ENCODE measurements at regions not wholly inside any gene's neighbourhood (a gene's known extent, or its start where the extent isn't known, plus 50 kb on each side); places are given as distances from the start of the nearest gene placed in this dataset.
"Not testable (repeated sequence)": the region's sequence is repeated elsewhere in the genome, so short reads cannot be mapped to it uniquely, and the experiment has no call there.

GRCh38 chr9:65386699-65387098 lies 101.7 kb upstream of the FOXD4L5 start:
- H3K27ac ChIP-seq (ENCODE audit: low read depth, low read length, poor library complexity, severe bottlenecking); H3K9me2 ChIP-seq (ENCODE audit: insufficient read depth, low read length); POLR2A ChIA-PET; H3K9me3 ChIP-seq (ENCODE audit: low read length); intact Hi-C loops (cut with micrococcal nuclease; ENCODE audit: unreplicated experiment); H3K36me3 ChIP-seq (ENCODE audit: insufficient read depth, low read length); H3K4me1 ChIP-seq (ENCODE audit: insufficient read depth, low read length, poor library complexity, severe bottlenecking); H3K79me2 ChIP-seq (ENCODE audit: insufficient read depth, low read depth, low read length); H4K20me1 ChIP-seq (ENCODE audit: insufficient read depth, low read length); H2AFZ ChIP-seq (ENCODE audit: low read length); CTCF ChIA-PET (ENCODE audit: unreplicated experiment): not testable (repeated sequence)
- H3K4me2 ChIP-seq (ENCODE audit: low read length) = peak overlapping the region; percentile 47
- TSS peak; percentile 95 for BruUV-seq (replicated peaks)
- peak overlapping the region; percentile 65 for H3K4me3 ChIP-seq (ENCODE audit: low read depth, low read length, poor library complexity, severe bottlenecking)
- DNase-seq (ENCODE audit: low spot score) = peak; percentile 79

GRCh38 chr9:65386191-65386590 lies 101.2 kb upstream of the FOXD4L5 start:
- H2AFZ ChIP-seq (ENCODE audit: low read length); H3K4me2 ChIP-seq (ENCODE audit: low read length); H3K4me3 ChIP-seq (ENCODE audit: low read depth, low read length, poor library complexity, severe bottlenecking); H3K27ac ChIP-seq (ENCODE audit: low read depth, low read length, poor library complexity, severe bottlenecking); H3K79me2 ChIP-seq (ENCODE audit: insufficient read depth, low read depth, low read length); intact Hi-C loops (cut with micrococcal nuclease; ENCODE audit: unreplicated experiment); CTCF ChIA-PET (ENCODE audit: unreplicated experiment); H3K36me3 ChIP-seq (ENCODE audit: insufficient read depth, low read length); BruUV-seq (replicated peaks); H3K9me2 ChIP-seq (ENCODE audit: insufficient read depth, low read length); H3K4me1 ChIP-seq (ENCODE audit: insufficient read depth, low read length, poor library complexity, severe bottlenecking); H3K9me3 ChIP-seq (ENCODE audit: low read length); H4K20me1 ChIP-seq (ENCODE audit: insufficient read depth, low read length); POLR2A ChIA-PET: not testable (repeated sequence)
- peak; percentile 15 for DNase-seq (ENCODE audit: low spot score)

- H3K27ac ChIP-seq (ENCODE audit: low read depth, low read length, poor library complexity, severe bottlenecking); H3K4me3 ChIP-seq (ENCODE audit: low read depth, low read length, poor library complexity, severe bottlenecking); H3K9me3 ChIP-seq (ENCODE audit: low read length); CTCF ChIA-PET (ENCODE audit: unreplicated experiment); H3K36me3 ChIP-seq (ENCODE audit: insufficient read depth, low read length); H4K20me1 ChIP-seq (ENCODE audit: insufficient read depth, low read length); intact Hi-C loops (cut with micrococcal nuclease; ENCODE audit: unreplicated experiment); BruUV-seq (replicated peaks); POLR2A ChIA-PET; H2AFZ ChIP-seq (ENCODE audit: low read length); H3K4me1 ChIP-seq (ENCODE audit: insufficient read depth, low read length, poor library complexity, severe bottlenecking); H3K4me2 ChIP-seq (ENCODE audit: low read length); H3K79me2 ChIP-seq (ENCODE audit: insufficient read depth, low read depth, low read length); H3K9me2 ChIP-seq (ENCODE audit: insufficient read depth, low read length); DNase-seq (ENCODE audit: low spot score): not testable (repeated sequence)
Measured at GRCh38 chr9:65385655-65386024, 100.6 kb upstream of the FOXD4L5 start.

GRCh38 chr9:65384759-65385654 lies 100.0 kb upstream of the FOXD4L5 start:
- H3K79me2 ChIP-seq (ENCODE audit: insufficient read depth, low read depth, low read length); H3K4me1 ChIP-seq (ENCODE audit: insufficient read depth, low read length, poor library complexity, severe bottlenecking); H3K4me2 ChIP-seq (ENCODE audit: low read length); POLR2A ChIA-PET; BruUV-seq (replicated peaks); H3K27ac ChIP-seq (ENCODE audit: low read depth, low read length, poor library complexity, severe bottlenecking); H4K20me1 ChIP-seq (ENCODE audit: insufficient read depth, low read length); H3K9me3 ChIP-seq (ENCODE audit: low read length); intact Hi-C loops (cut with micrococcal nuclease; ENCODE audit: unreplicated experiment); H2AFZ ChIP-seq (ENCODE audit: low read length); H3K9me2 ChIP-seq (ENCODE audit: insufficient read depth, low read length); H3K4me3 ChIP-seq (ENCODE audit: low read depth, low read length, poor library complexity, severe bottlenecking); H3K36me3 ChIP-seq (ENCODE audit: insufficient read depth, low read length); DNase-seq (ENCODE audit: low spot score); CTCF ChIA-PET (ENCODE audit: unreplicated experiment): not testable (repeated sequence)

GRCh38 chr9:65384066-65384465 lies 99.1 kb upstream of the FOXD4L5 start:
- H3K27ac ChIP-seq (ENCODE audit: low read depth, low read length, poor library complexity, severe bottlenecking); H3K9me2 ChIP-seq (ENCODE audit: insufficient read depth, low read length); H3K36me3 ChIP-seq (ENCODE audit: insufficient read depth, low read length); CTCF ChIA-PET (ENCODE audit: unreplicated experiment); POLR2A ChIA-PET; DNase-seq (ENCODE audit: low spot score); intact Hi-C loops (cut with micrococcal nuclease; ENCODE audit: unreplicated experiment); H3K79me2 ChIP-seq (ENCODE audit: insufficient read depth, low read depth, low read length); BruUV-seq (replicated peaks); H3K4me1 ChIP-seq (ENCODE audit: insufficient read depth, low read length, poor library complexity, severe bottlenecking); H4K20me1 ChIP-seq (ENCODE audit: insufficient read depth, low read length); H3K9me3 ChIP-seq (ENCODE audit: low read length); H2AFZ ChIP-seq (ENCODE audit: low read length): not testable (repeated sequence)
- Histone ChIP-seq H3K4me2 (ENCODE audit: low read length) (0 out of 2 replicates have a peak overlapping the region, but pooled peaks have one; percentile 12), H3K4me3 (ENCODE audit: low read depth, low read length, poor library complexity, severe bottlenecking) (peak overlapping the region; percentile 26)

- CTCF ChIA-PET (ENCODE audit: unreplicated experiment); H3K9me3 ChIP-seq (ENCODE audit: low read length); DNase-seq (ENCODE audit: low spot score); BruUV-seq (replicated peaks); POLR2A ChIA-PET; H3K36me3 ChIP-seq (ENCODE audit: insufficient read depth, low read length); H2AFZ ChIP-seq (ENCODE audit: low read length); H3K4me2 ChIP-seq (ENCODE audit: low read length); intact Hi-C loops (cut with micrococcal nuclease; ENCODE audit: unreplicated experiment); H4K20me1 ChIP-seq (ENCODE audit: insufficient read depth, low read length); H3K79me2 ChIP-seq (ENCODE audit: insufficient read depth, low read depth, low read length); H3K9me2 ChIP-seq (ENCODE audit: insufficient read depth, low read length); H3K4me1 ChIP-seq (ENCODE audit: insufficient read depth, low read length, poor library complexity, severe bottlenecking); H3K27ac ChIP-seq (ENCODE audit: low read depth, low read length, poor library complexity, severe bottlenecking); H3K4me3 ChIP-seq (ENCODE audit: low read depth, low read length, poor library complexity, severe bottlenecking): not testable (repeated sequence)
Measured at GRCh38 chr9:65383646-65384045, 98.6 kb upstream of the FOXD4L5 start.

Measured in OCI-LY7 (cell line).